ENCODE measurements at regions not wholly inside any gene's neighbourhood (a gene's known extent, or its start where the extent isn't known, plus 50 kb on each side); places are given as distances from the start of the nearest gene placed in this dataset.

DNA sequence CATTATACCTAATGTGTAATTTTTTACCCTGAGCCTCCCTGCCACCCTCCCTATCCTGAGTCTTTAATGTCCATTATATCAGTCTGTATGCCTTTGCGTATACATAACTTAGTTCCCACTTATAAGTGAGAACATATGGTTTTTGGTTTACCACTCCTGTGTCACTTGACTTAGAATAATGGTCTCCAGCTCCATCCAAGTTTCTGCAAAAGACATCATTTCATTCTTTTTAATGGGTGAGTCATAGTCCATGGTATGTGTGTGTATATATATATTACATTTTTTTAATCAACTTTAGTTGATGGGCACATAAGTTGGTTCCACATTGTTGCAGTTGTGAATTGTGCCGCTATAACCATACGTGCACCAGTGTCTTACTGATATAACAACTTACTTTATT lies 477.1 kb upstream of the NEGR1 start:
- H3K36me3 Mint-ChIP-seq (ENCODE audit: insufficient read depth): no peaks in the 10 kb centered on the region
- H3K27ac Mint-ChIP-seq: no peak overlapping the region
- H3K4me3 Mint-ChIP-seq (ENCODE audit: low read depth): no peak overlapping the region
- no peaks in the 10 kb centered on the region for H3K9me3 Mint-ChIP-seq (ENCODE audit: low read depth)
- H3K4me1 Mint-ChIP-seq (ENCODE audit: low read depth): peaks cover 3% of the 10 kb centered on the region
- TF ChIP-seq, protein P1, sequence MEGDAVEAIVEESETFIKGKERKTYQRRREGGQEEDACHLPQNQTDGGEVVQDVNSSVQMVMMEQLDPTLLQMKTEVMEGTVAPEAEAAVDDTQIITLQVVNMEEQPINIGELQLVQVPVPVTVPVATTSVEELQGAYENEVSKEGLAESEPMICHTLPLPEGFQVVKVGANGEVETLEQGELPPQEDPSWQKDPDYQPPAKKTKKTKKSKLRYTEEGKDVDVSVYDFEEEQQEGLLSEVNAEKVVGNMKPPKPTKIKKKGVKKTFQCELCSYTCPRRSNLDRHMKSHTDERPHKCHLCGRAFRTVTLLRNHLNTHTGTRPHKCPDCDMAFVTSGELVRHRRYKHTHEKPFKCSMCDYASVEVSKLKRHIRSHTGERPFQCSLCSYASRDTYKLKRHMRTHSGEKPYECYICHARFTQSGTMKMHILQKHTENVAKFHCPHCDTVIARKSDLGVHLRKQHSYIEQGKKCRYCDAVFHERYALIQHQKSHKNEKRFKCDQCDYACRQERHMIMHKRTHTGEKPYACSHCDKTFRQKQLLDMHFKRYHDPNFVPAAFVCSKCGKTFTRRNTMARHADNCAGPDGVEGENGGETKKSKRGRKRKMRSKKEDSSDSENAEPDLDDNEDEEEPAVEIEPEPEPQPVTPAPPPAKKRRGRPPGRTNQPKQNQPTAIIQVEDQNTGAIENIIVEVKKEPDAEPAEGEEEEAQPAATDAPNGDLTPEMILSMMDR (IDR thresholded peaks at IDR 0.05; ENCODE audit: unreplicated experiment): no peak
- no peak for DNase-seq (ENCODE audit: low spot score, unreplicated experiment)
- H3K27me3 Mint-ChIP-seq: no peaks in the 10 kb centered on the region

DNA sequence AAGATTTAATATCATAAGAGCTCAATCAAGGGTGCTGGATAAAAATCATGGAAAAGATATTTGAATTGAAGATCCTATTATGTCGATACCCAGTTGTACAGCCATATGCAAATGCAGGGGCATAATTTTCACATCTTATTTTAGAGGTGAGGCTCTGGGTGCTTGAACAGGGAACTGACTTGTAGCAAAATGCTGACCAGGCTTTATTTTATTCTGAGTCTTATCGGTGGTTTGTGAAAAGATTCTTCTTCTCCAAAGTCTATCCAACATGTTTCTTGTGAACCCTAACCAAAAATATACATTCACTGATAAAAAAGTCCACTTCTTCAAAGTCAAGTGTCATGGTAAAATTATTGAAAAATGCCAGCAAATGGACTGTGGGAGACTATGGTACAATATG lies 475.5 kb upstream of the NEGR1 start:
- Mint-ChIP-seq H3K36me3 (ENCODE audit: insufficient read depth) (no peaks in the 10 kb centered on the region), H3K27ac (no peak overlapping the region), H3K4me1 (ENCODE audit: low read depth) (no peaks in the 10 kb centered on the region), H3K27me3 (no peaks in the 10 kb centered on the region), H3K9me3 (ENCODE audit: low read depth) (no peaks in the 10 kb centered on the region), H3K4me3 (ENCODE audit: low read depth) (no peak overlapping the region)
- TF ChIP-seq, protein P1 (IDR thresholded peaks at IDR 0.05; ENCODE audit: unreplicated experiment): no peak
- no peak for DNase-seq (ENCODE audit: low spot score, unreplicated experiment)

DNA sequence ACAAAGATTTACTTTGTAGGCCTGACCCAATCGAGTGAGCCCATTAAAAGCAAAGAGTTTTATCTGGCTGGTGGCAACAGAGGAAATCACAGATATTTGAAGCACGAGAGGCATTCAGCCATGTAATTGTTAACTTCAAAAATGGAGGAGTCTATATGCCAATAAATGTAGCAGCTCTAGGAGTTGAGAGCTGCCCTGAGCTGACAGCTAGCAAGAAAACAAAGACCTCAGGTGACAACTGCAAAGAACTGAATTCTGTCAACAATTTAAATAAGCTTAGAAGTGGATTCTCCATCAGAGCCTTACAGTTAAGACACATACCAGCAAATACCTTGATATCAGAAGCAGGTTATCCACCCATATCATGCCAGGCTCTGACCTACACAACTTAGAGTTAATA lies 463.1 kb upstream of the NEGR1 start:
- no peaks in the 10 kb centered on the region for H3K27me3 Mint-ChIP-seq
- H3K9me3 Mint-ChIP-seq (ENCODE audit: low read depth): no peaks in the 10 kb centered on the region
- TF ChIP-seq, protein P1 (IDR thresholded peaks at IDR 0.05; ENCODE audit: unreplicated experiment): no peak
- no peaks in the 10 kb centered on the region for H3K4me1 Mint-ChIP-seq (ENCODE audit: low read depth)
- DNase-seq (ENCODE audit: low spot score, unreplicated experiment): no peak
- H3K36me3 Mint-ChIP-seq (ENCODE audit: insufficient read depth): no peaks in the 10 kb centered on the region
- no peak overlapping the region for H3K4me3 Mint-ChIP-seq (ENCODE audit: low read depth)
- no peak overlapping the region for H3K27ac Mint-ChIP-seq

DNA sequence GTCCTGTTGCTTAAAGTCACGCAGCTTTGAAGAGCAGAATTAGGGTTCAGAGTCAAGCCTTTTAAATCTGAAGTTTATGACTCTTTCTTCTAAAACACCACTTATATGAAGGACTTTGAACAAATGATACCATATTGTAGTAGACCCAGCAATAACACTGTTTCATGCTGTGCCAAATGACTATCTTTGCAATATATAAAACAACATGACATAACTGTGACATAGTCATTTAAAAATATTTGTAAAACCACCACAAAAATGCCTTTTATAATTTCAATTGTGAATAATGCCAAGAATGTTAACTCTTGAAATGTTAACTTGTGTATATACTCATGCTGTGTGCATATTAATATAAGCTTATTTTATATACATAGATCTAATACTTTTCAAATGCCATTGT lies 452.1 kb upstream of the NEGR1 start:
- no peaks in the 10 kb centered on the region for H3K36me3 Mint-ChIP-seq (ENCODE audit: insufficient read depth)
- no peak for DNase-seq (ENCODE audit: low spot score, unreplicated experiment)
- H3K27ac Mint-ChIP-seq: no peak overlapping the region
- no peaks in the 10 kb centered on the region for H3K4me1 Mint-ChIP-seq (ENCODE audit: low read depth)
- no peaks in the 10 kb centered on the region for H3K27me3 Mint-ChIP-seq
- TF ChIP-seq, protein P1 (IDR thresholded peaks at IDR 0.05; ENCODE audit: unreplicated experiment): no peak
- H3K9me3 Mint-ChIP-seq (ENCODE audit: low read depth): no peaks in the 10 kb centered on the region
- no peak overlapping the region for H3K4me3 Mint-ChIP-seq (ENCODE audit: low read depth)

DNA sequence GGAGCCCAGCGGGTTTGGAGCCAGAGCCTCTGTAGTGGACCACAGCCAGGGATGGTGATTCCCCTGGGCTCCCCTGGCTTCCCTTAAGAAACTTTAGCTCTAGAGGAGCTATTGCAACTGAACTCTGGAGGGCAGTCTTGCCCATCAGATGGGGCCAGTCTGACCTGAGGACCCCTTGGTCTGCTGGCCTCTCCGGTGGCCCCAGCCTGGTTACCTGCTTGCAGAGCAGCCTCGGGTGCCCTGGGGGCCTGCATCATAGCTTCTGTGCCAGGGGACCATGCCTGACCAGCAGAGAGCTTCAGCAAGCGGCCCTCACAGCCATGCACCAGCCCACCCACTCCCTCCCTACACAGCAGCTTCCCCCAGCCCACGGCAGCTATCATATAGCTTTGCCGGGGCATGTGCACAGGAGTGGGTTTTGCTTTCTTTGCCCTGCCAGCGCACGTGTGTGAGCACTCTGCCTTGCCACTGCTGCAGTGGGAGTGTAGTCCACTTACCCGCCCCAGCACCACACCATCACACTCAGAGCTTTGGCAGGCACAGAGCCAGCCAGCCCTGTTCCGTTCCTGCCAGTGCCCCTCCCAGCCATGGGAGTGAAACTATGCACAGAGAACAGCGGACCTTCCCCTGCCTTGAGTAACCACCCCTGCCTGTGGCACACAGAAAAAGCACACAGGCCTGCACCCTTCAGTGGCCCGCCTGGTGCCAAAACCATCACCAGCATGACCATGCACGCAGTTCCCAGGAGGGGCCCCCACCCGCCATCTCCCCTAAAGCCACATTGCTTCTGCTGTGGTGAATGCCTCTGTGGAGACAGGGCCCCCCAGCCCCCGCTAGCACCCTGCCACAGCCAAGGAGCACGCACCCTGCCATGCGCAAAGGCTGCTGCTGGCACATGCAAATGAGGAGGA lies 442.9 kb upstream of the NEGR1 start:
- Mint-ChIP-seq H3K36me3 (ENCODE audit: insufficient read depth) (no peaks in the 10 kb centered on the region), H3K27me3 (no peaks in the 10 kb centered on the region), H3K9me3 (ENCODE audit: low read depth) (peaks cover 3% of the 10 kb centered on the region), H3K4me1 (ENCODE audit: low read depth) (no peaks in the 10 kb centered on the region), H3K27ac (no peak overlapping the region), H3K4me3 (ENCODE audit: low read depth) (no peak overlapping the region)
- TF ChIP-seq, protein P1 (IDR thresholded peaks at IDR 0.05; ENCODE audit: unreplicated experiment): peak; percentile 63
- DNase-seq (ENCODE audit: low spot score, unreplicated experiment): peak; percentile 19
